Lung microvascular endothelial cell (primary cell): ENCODE measurements at regions not wholly inside any gene's neighbourhood (a gene's known extent, or its start where the extent isn't known, plus 50 kb on each side); places are given as distances from the start of the nearest gene placed in this dataset.
"Not testable (repeated sequence)": the region's sequence is repeated elsewhere in the genome, so short reads cannot be mapped to it uniquely, and the experiment has no call there.

Source experiments
- DNase-seq, 2 donors: peaks; one replicate each; pipeline versions ENCODE4 v3.0.0 to v3.0.0-alpha.2; 2010; ENCODE audit warnings: low read depth in 2 of 2

DNA sequence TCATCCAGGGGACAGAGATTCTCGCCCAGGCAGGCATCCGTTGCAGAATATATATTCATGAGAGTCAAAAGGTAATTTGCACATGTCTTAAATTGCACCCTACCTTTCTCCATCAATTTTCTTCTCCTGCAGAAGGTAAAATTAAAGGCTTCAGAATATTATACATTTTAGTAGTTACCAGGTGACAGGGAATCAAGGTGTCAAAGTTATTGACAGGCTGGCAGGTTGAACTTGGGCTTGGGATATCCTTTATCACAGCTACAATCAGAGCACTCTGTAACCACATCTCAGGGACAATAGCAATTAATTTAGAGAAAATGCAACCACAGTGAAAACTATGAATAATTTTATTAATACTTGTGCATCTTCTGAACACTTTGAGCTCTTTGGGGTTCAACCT, 66.9 kb upstream of the GSC start:
- no peak for DNase-seq

- DNase-seq: no peak
Observed at GRCh38 chr14:94833633-94834032, 63.7 kb upstream of the GSC start.

- DNase-seq: no peak
Observed at GRCh38 chr14:94831085-94831484, 61.2 kb upstream of the GSC start.

DNA sequence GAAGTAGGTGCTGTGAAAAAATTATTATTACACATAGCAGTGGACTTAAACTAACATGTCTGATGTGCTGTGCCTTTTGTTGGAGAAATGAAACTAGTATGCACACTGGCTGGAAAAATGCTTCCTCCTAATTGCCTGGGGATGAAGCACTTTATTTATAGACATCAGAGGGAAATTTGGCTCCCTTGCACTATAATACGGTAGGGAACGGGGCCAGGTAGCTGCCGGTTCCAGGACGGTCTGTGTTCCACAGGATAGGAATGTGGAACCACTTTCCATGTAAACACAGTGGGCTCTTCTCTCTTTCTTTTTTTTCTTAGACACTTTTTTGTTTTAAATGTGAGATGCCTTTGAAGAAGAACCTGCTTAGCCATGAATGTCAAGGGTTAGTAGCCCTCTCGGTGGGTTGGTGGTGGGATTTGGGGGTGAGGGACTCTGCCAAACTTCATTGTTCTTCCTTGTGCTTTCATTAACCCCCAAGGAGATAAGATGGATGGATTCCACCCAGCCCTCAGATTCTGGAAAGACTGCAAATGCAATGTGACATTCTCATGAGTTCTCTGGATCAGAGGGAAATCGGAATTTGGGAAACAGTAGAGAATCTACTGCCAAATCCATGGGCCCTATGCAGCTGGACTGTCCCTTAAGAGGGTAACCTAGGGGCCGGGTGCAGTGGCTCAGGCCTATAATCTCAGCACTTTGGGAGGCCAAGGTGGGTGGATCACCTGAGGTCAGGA, 58.0 kb upstream of the GSC start:
- no peak for DNase-seq

- no peak for DNase-seq
Observed at GRCh38 chr14:94826774-94827173, 56.9 kb upstream of the GSC start.

DNA sequence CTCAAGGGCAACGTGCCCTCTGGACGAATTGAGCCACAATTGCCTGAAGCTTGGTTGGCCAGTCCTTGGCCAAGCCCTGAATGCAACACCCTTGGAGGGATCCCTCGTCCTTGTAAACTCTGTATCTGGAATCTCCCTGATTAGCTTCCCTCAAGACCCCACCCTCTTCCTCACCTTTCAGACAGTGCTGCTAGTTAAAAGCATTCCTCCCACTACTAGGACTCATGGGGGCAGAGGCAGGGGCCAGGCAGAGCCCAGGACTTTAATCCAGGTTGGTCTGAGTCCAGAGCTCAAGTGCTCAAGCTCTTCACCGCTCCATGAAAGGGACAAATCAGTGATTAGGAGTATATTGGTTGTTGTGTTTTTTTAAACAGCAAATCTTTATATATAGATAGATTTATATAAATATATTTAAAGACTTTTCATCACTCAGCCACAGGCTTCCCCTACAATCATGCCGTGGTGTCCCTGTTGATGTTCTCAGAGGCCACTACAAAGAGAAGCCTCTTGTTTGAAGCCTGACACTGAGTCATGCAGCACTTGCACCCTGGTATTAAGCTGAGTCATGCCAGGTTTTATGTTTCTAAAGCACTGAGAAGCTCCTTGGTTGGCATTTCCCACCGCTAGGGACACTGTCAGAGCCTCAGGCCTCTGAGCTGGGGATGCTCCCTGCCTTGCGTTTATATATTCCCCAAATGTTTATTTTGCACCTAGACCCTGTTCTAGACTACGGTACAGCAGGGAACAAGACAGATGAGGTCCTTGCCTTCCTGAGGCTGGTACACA, 53.8 kb upstream of the GSC start:
- DNase-seq: no peak

DNA sequence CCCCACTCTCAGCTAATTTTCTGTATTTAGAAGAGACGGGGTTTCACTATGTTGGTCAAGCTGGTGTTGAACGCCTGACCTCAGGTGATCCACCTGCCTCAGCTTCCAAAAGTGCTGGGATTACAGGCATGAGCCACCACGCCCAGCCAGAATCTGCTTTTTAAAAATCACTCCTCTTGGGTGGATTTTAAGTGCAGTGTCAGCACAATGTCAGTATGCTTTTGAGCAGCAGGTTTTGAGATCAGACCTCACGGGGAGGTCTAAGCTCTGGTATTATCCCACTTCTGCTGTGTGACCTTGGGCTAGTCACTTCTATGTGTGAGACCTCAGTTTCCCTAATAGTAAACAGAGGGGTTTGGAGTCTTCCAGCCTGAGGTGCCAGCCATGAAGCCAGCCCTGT, 51.8 kb upstream of the GSC start:
- no peak for DNase-seq

DNA sequence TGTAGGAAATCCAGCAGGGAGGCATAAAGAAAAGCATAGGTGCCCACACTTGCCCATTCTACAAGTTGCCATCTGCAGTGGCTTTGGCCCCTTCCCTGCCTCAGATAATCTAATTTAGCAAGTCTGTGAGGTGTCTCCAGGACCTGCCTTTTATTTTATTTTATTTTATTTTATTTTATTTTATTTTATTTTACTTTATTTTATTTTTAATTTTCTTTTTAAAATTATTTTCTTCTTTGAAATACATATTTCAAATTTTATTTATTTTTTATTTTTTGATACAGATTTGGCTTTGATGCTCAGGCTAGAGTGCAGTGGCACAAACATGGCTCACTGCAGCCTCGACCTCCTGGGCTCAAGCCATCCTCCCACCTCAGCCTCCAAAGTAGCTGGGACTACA, 51.0 kb upstream of the GSC start:
- DNase-seq: not testable (repeated sequence)
